Lung (tissue), 11 donors: ENCODE measurements at regions not wholly inside any gene's neighbourhood (a gene's known extent, or its start where the extent isn't known, plus 50 kb on each side); places are given as distances from the start of the nearest gene placed in this dataset.

Experiments
- ATAC-seq: fragments of 200-7000 bp; cut with Tn5 transposase; one replicate; pipeline ENCODE4 v1.9.1; 2020; ENCODE audit warnings: moderate number of reproducible peaks; ENCODE audit not compliant: insufficient read depth, low FRiP score
- DNase-seq, 3 donors: peaks; one replicate each; pipeline ENCODE4 v3.0.0-alpha.2; 2013 to 2017
- H3K27ac ChIP-seq, 2 donors: one replicate each; pipeline ENCODE4 v1.5.1; 2013; ENCODE audit warnings: mild to moderate bottlenecking in 2 of 2, moderate library complexity in 2 of 2, control low read depth in 1 of 2, inconsistent platforms in 1 of 2, low read depth in 1 of 2, low read length in 1 of 2
- H3K27me3 ChIP-seq, 3 donors: one replicate each; pipeline ENCODE4 v1.5.1; 2013; ENCODE audit warnings: low read length in 2 of 3; ENCODE audit not compliant: control insufficient read depth in 3 of 3, insufficient read depth in 3 of 3
- H3K36me3 ChIP-seq, 4 donors: one replicate each; pipeline ENCODE4 v1.5.1; 2013; ENCODE audit warnings: low read length in 4 of 4, mild to moderate bottlenecking in 1 of 4, moderate library complexity in 1 of 4; ENCODE audit not compliant: control insufficient read depth in 4 of 4, insufficient read depth in 4 of 4
- H3K4me1 ChIP-seq, 5 donors: one replicate each; pipeline ENCODE4 v1.5.1; 2013; ENCODE audit warnings: low read length in 5 of 5, mild to moderate bottlenecking in 2 of 5, moderate library complexity in 1 of 5; ENCODE audit not compliant: control insufficient read depth in 5 of 5, insufficient read depth in 5 of 5
- H3K4me3 ChIP-seq: one replicate; pipeline ENCODE4 v1.5.1; 2013; ENCODE audit warnings: mild to moderate bottlenecking, control low read depth, moderate library complexity
- H3K9ac ChIP-seq, 2 donors: one replicate each; pipeline ENCODE4 v1.5.1; 2013; ENCODE audit warnings: low read length in 2 of 2, control low read depth in 1 of 2; ENCODE audit not compliant: insufficient read depth in 1 of 2
- H3K9me3 ChIP-seq, 4 donors: one replicate each; pipeline ENCODE4 v1.5.1; 2013; ENCODE audit warnings: low read length in 3 of 4, mild to moderate bottlenecking in 1 of 4, moderate library complexity in 1 of 4; ENCODE audit not compliant: control insufficient read depth in 4 of 4, insufficient read depth in 3 of 4
- WGBS, 2 donors: extraction: QIAGEN DNeasy Blood & Tissue Kit; methylation state at CpG; one replicate each; pipeline ENCODE4 v1.1.7; 2013; 5-methylcytosine and 5-hydroxymethylcytosine counted together
- TF ChIP-seq, protein P1 (sequence below): IDR thresholded peaks from 2 replicates; pipeline ENCODE4 v1.5.1; 2012; ENCODE audit warnings: mild to moderate bottlenecking; ENCODE audit errors: control extremely low read depth, extremely low read depth
- donor health status: control.
- donor health status: control.
- donor health status: Bipolar disorder and iron deficiency.
- donor health status: healthy.
- donor health status: DM: yes; HTN: yes; CAD: no.

DNA sequence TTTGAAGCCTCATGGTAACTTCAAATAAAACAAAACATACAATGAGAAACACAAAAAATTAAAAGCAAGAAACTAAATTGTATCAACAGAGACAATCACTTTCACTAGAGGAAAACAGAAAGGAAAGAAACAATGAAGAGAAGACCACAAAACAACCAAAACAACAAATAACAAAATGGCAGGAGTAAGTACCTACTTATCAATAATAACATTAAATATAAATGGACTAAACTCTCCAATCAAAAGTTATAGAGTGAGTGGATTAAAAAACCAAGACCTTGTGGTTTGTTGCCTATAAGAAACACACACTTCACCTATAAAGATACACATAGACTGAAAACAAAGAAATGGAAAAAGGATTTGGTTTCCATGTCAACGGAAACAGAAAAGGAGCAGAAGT is 830.1 kb upstream of the TMEFF2 start:
- DNase-seq (no peak), ATAC-seq (no peak)
- H3K9ac ChIP-seq = no peak overlapping the region
- WGBS, 2 donors = 81 to 90% methylated on average over 1 of the region's 1 CpG
- TF ChIP-seq, protein P1, sequence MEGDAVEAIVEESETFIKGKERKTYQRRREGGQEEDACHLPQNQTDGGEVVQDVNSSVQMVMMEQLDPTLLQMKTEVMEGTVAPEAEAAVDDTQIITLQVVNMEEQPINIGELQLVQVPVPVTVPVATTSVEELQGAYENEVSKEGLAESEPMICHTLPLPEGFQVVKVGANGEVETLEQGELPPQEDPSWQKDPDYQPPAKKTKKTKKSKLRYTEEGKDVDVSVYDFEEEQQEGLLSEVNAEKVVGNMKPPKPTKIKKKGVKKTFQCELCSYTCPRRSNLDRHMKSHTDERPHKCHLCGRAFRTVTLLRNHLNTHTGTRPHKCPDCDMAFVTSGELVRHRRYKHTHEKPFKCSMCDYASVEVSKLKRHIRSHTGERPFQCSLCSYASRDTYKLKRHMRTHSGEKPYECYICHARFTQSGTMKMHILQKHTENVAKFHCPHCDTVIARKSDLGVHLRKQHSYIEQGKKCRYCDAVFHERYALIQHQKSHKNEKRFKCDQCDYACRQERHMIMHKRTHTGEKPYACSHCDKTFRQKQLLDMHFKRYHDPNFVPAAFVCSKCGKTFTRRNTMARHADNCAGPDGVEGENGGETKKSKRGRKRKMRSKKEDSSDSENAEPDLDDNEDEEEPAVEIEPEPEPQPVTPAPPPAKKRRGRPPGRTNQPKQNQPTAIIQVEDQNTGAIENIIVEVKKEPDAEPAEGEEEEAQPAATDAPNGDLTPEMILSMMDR = no peak
- no peaks in the 10 kb centered on the region for H3K27me3 ChIP-seq
- H3K9me3 ChIP-seq = peaks cover 0 to 4% (median 0%) of the 10 kb centered on the region in 4 donors
- H3K36me3 ChIP-seq = no peaks in the 10 kb centered on the region
- no peaks in the 10 kb centered on the region for H3K4me1 ChIP-seq
- no peak overlapping the region for H3K27ac ChIP-seq
- H3K4me3 ChIP-seq = no peak overlapping the region

DNA sequence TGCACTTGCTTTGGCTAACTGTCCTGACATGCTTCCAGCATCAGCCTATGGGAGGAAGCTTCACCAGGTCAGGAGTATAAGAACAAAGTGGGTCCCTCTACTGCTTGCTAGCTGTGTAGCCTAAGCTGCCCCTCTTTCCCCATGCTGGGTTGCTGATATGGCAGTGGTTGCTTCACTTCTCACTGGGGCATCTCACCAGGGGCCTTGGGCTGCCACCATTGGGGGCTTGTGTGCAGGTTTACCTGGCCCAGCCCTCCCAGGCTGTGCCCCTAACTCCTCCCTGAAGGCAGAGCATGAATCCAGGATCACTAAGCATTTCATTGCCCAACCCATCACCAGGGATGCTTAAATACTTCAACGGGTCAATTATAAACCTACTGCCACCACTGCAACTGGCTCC is 817.1 kb upstream of the TMEFF2 start:
- no peak overlapping the region for H3K27ac ChIP-seq
- H3K9ac ChIP-seq = no peak overlapping the region
- no peaks in the 10 kb centered on the region for H3K27me3 ChIP-seq
- ATAC-seq = no peak
- WGBS, 2 donors = 83 to 90% methylated on average over 1 of the region's 1 CpG
- TF ChIP-seq, protein P1 = no peak
- peaks cover 0 to 3% (median 0%) of the 10 kb centered on the region in 4 donors for H3K9me3 ChIP-seq
- no peak overlapping the region for H3K4me3 ChIP-seq
- no peaks in the 10 kb centered on the region for H3K4me1 ChIP-seq
- no peak for DNase-seq
- H3K36me3 ChIP-seq = no peaks in the 10 kb centered on the region

DNA sequence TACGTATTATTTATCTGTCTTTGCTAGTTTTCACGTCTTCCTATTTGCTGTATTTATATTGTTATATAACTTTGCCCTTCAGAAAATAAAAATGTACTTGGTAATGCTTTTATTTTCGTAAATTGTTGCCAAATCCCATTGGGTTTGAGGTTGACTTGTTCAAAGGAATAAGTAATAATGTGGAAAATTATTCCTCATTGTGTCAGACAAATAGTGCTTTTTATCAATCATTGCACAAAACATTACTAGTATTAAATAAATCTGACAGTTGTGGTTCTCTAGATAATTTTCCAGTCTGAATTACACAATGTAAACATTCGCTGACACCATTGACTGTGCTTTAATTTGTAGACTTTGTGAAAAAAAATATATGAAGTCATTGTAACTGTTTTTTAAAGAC is 798.3 kb upstream of the TMEFF2 start:
- no peak for DNase-seq
- Histone ChIP-seq H3K36me3 (no peaks in the 10 kb centered on the region), H3K27me3 (no peaks in the 10 kb centered on the region), H3K9ac (no peak overlapping the region), H3K27ac (no peak overlapping the region), H3K4me1 (no peaks in the 10 kb centered on the region), H3K9me3 (no peaks in the 10 kb centered on the region), H3K4me3 (no peak overlapping the region)
- no peak for ATAC-seq
- WGBS, 2 donors = 77 to 86% methylated on average over 4 of the region's 4 CpGs
- TF ChIP-seq, protein P1 = no peak

DNA sequence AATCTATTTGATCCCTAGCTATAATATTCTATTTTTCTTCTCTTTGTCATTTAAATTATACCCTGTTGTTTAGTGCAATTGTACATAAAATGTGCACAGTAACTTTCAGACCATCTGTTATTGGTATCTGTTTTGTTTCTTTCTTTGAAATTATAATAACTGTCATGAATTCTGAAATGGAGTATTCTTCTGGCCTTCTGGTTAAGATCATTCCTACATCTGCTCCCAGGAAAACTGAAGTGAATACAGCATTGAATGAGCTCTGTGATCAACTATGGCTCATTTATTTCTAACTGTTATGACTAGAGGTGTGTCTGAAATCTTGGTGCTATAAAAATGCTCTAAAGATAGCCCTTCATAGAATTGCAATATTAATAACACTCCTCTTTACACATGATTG is 788.4 kb upstream of the TMEFF2 start:
- no peak for ATAC-seq
- Histone ChIP-seq H3K4me3 (no peak overlapping the region), H3K36me3 (no peaks in the 10 kb centered on the region), H3K4me1 (no peaks in the 10 kb centered on the region), H3K9me3 (peaks cover 0 to 4% (median 0%) of the 10 kb centered on the region in 4 donors), H3K27ac (no peak overlapping the region), H3K9ac (no peak overlapping the region), H3K27me3 (no peaks in the 10 kb centered on the region)
- TF ChIP-seq, protein P1 = no peak
- no peak for DNase-seq
